ENCODE measurements at regions not wholly inside any gene's neighbourhood (a gene's known extent, or its start where the extent isn't known, plus 50 kb on each side); places are given as distances from the start of the nearest gene placed in this dataset.

DNA sequence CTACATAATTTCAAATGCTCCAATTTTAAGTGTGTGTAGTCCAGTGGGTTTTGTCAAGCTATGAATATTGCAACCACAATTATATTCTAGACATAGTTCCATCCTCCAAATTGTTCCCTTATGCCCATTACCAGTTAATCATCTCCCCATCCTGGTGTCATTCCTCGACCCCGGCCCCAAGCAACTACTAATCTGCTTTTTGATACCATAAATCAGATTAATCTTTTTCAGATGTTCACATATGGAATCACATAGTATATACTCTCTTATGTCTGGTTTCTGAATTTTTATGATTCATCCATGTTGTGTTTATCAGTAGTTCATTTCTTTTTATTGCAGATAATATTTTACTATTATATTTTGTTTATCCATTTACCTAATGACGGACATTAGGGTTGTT, 148.4 kb upstream of the RORB start:
- no peak for DNase-seq
- Histone ChIP-seq H3K27ac (no peak overlapping the region), H3K4me3 (ENCODE audit: low read depth, low read length) (no peak overlapping the region), H3K27me3 (ENCODE audit: insufficient read depth, low read depth, severe bottlenecking) (no peaks in the 10 kb centered on the region), H3K9me3 (ENCODE audit: severe bottlenecking) (no peaks in the 10 kb centered on the region), H3K36me3 (no peaks in the 10 kb centered on the region)
- TF ChIP-seq, protein P1, sequence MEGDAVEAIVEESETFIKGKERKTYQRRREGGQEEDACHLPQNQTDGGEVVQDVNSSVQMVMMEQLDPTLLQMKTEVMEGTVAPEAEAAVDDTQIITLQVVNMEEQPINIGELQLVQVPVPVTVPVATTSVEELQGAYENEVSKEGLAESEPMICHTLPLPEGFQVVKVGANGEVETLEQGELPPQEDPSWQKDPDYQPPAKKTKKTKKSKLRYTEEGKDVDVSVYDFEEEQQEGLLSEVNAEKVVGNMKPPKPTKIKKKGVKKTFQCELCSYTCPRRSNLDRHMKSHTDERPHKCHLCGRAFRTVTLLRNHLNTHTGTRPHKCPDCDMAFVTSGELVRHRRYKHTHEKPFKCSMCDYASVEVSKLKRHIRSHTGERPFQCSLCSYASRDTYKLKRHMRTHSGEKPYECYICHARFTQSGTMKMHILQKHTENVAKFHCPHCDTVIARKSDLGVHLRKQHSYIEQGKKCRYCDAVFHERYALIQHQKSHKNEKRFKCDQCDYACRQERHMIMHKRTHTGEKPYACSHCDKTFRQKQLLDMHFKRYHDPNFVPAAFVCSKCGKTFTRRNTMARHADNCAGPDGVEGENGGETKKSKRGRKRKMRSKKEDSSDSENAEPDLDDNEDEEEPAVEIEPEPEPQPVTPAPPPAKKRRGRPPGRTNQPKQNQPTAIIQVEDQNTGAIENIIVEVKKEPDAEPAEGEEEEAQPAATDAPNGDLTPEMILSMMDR (IDR thresholded peaks at IDR 0.05; ENCODE audit: low read depth, low read length): no peak

DNA sequence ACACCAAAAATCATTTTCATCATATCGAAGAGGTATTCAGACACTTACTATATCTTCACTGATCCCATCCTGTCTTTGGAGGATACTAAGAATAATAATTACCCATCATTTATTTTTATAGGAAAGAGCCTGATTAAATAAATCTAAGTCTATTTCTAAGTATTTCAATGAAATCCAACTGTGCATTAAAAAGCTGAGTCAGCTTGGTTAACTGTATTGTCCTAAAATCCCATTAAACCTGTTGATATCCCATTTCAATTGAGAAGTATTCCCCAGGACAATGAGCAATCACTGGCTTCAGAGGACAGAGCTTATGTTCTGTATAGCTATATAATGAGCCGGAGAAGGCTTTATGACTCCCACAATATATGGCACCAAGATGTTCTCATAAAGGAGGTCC, 142.0 kb upstream of the RORB start:
- no peak overlapping the region for H3K4me3 ChIP-seq (ENCODE audit: low read depth, low read length)
- no peak overlapping the region for H3K27ac ChIP-seq
- no peaks in the 10 kb centered on the region for H3K36me3 ChIP-seq
- no peaks in the 10 kb centered on the region for H3K9me3 ChIP-seq (ENCODE audit: severe bottlenecking)
- TF ChIP-seq, protein P1 (IDR thresholded peaks at IDR 0.05; ENCODE audit: low read depth, low read length): no peak
- no peaks in the 10 kb centered on the region for H3K27me3 ChIP-seq (ENCODE audit: insufficient read depth, low read depth, severe bottlenecking)
- DNase-seq: no peak

DNA sequence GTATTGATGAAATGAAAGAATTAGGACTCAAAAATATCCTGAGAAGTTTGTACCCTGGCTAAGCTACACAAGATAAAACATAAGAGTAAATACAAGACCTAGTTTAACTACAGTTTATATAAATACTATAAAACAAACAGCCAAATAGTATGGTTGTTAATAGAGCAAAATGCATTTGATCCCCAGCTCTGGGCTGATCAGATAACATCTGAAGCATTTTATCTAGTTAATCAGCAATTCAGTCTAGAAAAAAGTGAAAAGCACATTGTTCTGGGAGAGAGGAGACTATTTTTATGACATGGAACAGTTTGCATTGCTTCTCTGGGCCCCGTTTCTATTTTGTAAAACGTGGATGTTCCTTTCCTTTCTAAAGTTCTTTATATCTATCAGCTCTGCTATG, 139.6 kb upstream of the RORB start:
- TF ChIP-seq, protein P1 (IDR thresholded peaks at IDR 0.05; ENCODE audit: low read depth, low read length): no peak

DNA sequence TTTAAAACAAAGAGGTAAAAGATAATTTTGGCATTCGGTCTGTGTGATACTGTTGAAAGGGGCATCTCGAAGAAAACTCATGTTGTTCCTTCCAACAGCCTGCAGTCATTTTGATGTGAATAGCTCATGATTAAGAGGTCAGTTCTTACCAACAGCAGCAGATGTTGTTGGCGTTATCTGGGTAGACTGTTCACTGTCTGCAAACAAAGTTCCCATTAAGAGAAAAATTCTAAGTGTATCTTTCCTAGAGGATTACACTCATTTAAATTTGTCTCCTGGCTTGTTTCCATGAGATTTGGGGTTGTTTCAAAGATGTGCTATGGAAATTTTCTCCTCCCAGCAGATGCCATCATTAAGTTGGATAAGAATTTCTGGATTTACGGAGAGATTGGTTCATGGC, 138.2 kb upstream of the RORB start:
- DNase-seq: no peak
- TF ChIP-seq, protein P1 (IDR thresholded peaks at IDR 0.05; ENCODE audit: low read depth, low read length): no peak
- Histone ChIP-seq H3K4me3 (ENCODE audit: low read depth, low read length) (no peak overlapping the region), H3K9me3 (ENCODE audit: severe bottlenecking) (no peaks in the 10 kb centered on the region), H3K36me3 (no peaks in the 10 kb centered on the region), H3K27ac (no peak overlapping the region), H3K27me3 (ENCODE audit: insufficient read depth, low read depth, severe bottlenecking) (no peaks in the 10 kb centered on the region)

More for the DNA sequence above, 139.6 kb upstream of the RORB start:
- H3K4me3 ChIP-seq (ENCODE audit: low read depth, low read length): no peak overlapping the region
- no peak for DNase-seq
- no peaks in the 10 kb centered on the region for H3K27me3 ChIP-seq (ENCODE audit: insufficient read depth, low read depth, severe bottlenecking)
- no peak overlapping the region for H3K27ac ChIP-seq
- H3K9me3 ChIP-seq (ENCODE audit: severe bottlenecking): no peaks in the 10 kb centered on the region
- no peaks in the 10 kb centered on the region for H3K36me3 ChIP-seq

DNA sequence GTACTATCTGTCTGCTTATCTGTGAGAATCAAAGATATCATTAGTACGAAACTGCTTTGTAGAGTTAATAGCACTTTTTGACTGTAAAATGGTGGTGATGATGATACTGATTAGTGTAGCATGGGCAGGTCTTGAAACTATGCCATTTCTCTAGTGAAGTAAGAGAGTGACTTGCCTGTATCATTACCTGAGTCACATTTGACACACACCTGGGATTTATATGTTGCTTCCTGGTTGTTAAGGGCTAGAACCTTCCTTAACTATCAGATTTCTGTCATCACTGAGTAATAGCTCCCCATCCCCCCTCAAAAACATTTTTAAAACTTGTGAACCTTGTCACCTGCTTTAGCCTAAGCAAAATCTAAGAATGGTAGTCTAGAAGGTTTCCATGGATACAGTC, 135.6 kb upstream of the RORB start:
- TF ChIP-seq, protein P1 (IDR thresholded peaks at IDR 0.05; ENCODE audit: low read depth, low read length): no peak
- Histone ChIP-seq H3K9me3 (ENCODE audit: severe bottlenecking) (no peaks in the 10 kb centered on the region), H3K4me3 (ENCODE audit: low read depth, low read length) (no peak overlapping the region), H3K36me3 (no peaks in the 10 kb centered on the region), H3K27me3 (ENCODE audit: insufficient read depth, low read depth, severe bottlenecking) (no peaks in the 10 kb centered on the region), H3K27ac (no peak overlapping the region)
- DNase-seq: no peak

DNA sequence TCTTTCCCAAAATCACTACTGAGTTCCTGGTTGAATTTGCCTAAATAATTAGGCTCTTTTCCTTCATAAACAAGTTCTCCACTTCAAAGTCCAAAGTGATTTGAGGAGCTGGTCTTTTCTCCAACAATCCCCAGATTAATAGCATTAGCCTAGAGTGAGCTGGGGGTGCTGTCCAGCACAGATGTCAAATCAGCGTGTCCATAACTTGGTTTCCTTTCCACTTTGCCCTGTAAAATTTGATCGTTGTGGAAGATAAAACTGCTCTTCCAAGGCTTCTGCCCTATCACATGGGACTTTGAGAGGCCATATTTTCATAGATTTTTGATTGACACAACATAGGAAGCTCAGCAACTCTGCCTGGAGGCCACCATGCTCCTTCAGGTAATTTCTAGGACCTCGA, 134.7 kb upstream of the RORB start:
- no peaks in the 10 kb centered on the region for H3K36me3 ChIP-seq
- TF ChIP-seq, protein P1 (IDR thresholded peaks at IDR 0.05; ENCODE audit: low read depth, low read length): no peak
- H3K27ac ChIP-seq: no peak overlapping the region
- H3K9me3 ChIP-seq (ENCODE audit: severe bottlenecking): no peaks in the 10 kb centered on the region
- DNase-seq: no peak
- H3K27me3 ChIP-seq (ENCODE audit: insufficient read depth, low read depth, severe bottlenecking): no peaks in the 10 kb centered on the region
- no peak overlapping the region for H3K4me3 ChIP-seq (ENCODE audit: low read depth, low read length)

All from WERI-Rb-1 (cell line).